C4-2B (cell line): ENCODE measurements at regions not wholly inside any gene's neighbourhood (a gene's known extent, or its start where the extent isn't known, plus 50 kb on each side); places are given as distances from the start of the nearest gene placed in this dataset.

Experiments used
- ZFX ChIP-seq: fragments of 450-650 bp; IDR thresholded peaks from 2 replicates; pipeline ENCODE4 v1.6.1; 2017
- TF ChIP-seq, protein P1 (sequence below): fragments of 450-650 bp; conservative IDR thresholded peaks from 2 replicates; pipeline ENCODE4 v1.5.1; 2017; ENCODE audit warnings: mild to moderate bottlenecking

DNA sequence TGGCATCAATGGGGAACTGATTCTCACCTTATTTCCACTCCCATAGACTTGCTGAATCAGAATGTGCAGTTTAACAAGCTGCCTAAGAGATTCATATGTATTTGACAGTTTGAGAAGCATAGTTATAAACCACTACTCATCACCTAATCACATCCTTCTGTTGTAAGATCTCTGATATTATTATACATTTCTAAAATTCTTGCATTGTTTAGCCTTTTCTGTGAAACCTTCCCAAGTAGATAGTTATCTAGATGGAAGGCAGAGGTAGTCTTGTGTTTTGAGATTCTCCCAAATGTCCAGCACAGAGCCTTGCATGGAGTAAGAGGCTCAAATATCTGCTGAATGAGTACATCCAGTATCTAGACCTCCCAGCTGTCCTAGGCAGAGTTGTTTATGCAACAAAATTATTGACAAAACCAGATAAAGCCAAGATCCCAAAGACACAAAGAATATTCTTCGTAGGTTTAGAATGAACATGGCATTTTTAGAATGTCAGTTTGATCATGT, 227.3 kb downstream of the KDR start:
- TF ChIP-seq, protein P1, sequence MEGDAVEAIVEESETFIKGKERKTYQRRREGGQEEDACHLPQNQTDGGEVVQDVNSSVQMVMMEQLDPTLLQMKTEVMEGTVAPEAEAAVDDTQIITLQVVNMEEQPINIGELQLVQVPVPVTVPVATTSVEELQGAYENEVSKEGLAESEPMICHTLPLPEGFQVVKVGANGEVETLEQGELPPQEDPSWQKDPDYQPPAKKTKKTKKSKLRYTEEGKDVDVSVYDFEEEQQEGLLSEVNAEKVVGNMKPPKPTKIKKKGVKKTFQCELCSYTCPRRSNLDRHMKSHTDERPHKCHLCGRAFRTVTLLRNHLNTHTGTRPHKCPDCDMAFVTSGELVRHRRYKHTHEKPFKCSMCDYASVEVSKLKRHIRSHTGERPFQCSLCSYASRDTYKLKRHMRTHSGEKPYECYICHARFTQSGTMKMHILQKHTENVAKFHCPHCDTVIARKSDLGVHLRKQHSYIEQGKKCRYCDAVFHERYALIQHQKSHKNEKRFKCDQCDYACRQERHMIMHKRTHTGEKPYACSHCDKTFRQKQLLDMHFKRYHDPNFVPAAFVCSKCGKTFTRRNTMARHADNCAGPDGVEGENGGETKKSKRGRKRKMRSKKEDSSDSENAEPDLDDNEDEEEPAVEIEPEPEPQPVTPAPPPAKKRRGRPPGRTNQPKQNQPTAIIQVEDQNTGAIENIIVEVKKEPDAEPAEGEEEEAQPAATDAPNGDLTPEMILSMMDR: no peak
- TF ChIP-seq ZFX: no peak
